Neuronal stem cell (in vitro differentiated cells): ENCODE measurements at regions not wholly inside any gene's neighbourhood (a gene's known extent, or its start where the extent isn't known, plus 50 kb on each side); places are given as distances from the start of the nearest gene placed in this dataset.

Source experiments
- DNase-seq: peaks from one replicate; pipeline ENCODE4 v3.0.0-alpha.2; 2013; ENCODE audit warnings: low spot score
- H2AFZ ChIP-seq: one replicate; pipeline ENCODE4 v1.6.1; 2013; ENCODE audit warnings: mild to moderate bottlenecking, low read length, inconsistent platforms
- H2AK5ac ChIP-seq: 2 replicates; pipeline ENCODE4 v1.6.1; 2013; ENCODE audit warnings: low read depth, mild to moderate bottlenecking, inconsistent platforms, low read length, moderate library complexity, mixed read lengths
- H2BK120ac ChIP-seq: 2 replicates; pipeline ENCODE4 v1.6.1; 2013; ENCODE audit warnings: low read depth, mild to moderate bottlenecking, inconsistent platforms, low read length, moderate library complexity, mixed read lengths
- H2BK12ac ChIP-seq: one replicate; pipeline ENCODE4 v1.6.1; 2013; ENCODE audit warnings: low read length, inconsistent platforms
- H2BK15ac ChIP-seq: 2 replicates; pipeline ENCODE4 v1.6.1; 2013; ENCODE audit warnings: mild to moderate bottlenecking, low read length, inconsistent platforms, mixed read lengths
- H2BK5ac ChIP-seq: one replicate; pipeline ENCODE4 v1.6.1; 2013; ENCODE audit warnings: inconsistent platforms, mild to moderate bottlenecking, low read length, moderate library complexity
- H3K14ac ChIP-seq: one replicate; pipeline ENCODE4 v1.6.1; 2013; ENCODE audit warnings: low read length, inconsistent platforms
- H3K18ac ChIP-seq: 2 replicates; pipeline ENCODE4 v1.6.1; 2013; ENCODE audit warnings: low read length, inconsistent platforms
- H3K23ac ChIP-seq: 2 replicates; pipeline ENCODE4 v1.6.1; 2013; ENCODE audit warnings: low read depth, mild to moderate bottlenecking, mixed read lengths, low read length, inconsistent platforms; ENCODE audit not compliant: poor library complexity
- H3K27ac ChIP-seq: replicated peaks from 3 replicates; pipeline ENCODE4 v1.5.1; 2013; ENCODE audit warnings: low read length, inconsistent platforms
- H3K27me3 ChIP-seq, 3 experiments: 2 replicates each; pipeline ENCODE4 v1.6.1; 2013; ENCODE audit warnings: low read length in 3 of 3, mild to moderate bottlenecking in 2 of 3, inconsistent platforms in 1 of 3, low read depth in 1 of 3, mixed read lengths in 1 of 3, moderate library complexity in 1 of 3; ENCODE audit not compliant: control insufficient read depth in 3 of 3, insufficient read depth in 3 of 3
- H3K36me3 ChIP-seq, 2 donors: replicated peaks in 1 of 2; 2 replicates each; pipeline ENCODE4 v1.6.1; 2013; ENCODE audit warnings: low read length in 2 of 2; ENCODE audit not compliant: control insufficient read depth in 2 of 2, insufficient read depth in 2 of 2
- H3K4ac ChIP-seq: 2 replicates; pipeline ENCODE4 v1.6.1; 2013; ENCODE audit warnings: inconsistent platforms, mild to moderate bottlenecking, low read length, moderate library complexity
- H3K4me1 ChIP-seq, 2 donors: 1 replicate in 1 of 2; 2 replicates in 1 of 2; pipeline ENCODE4 v1.6.1; 2013; ENCODE audit warnings: low read length in 2 of 2, low read depth in 1 of 2; ENCODE audit not compliant: control insufficient read depth in 2 of 2, insufficient read depth in 1 of 2
- H3K4me2 ChIP-seq: one replicate; pipeline ENCODE4 v1.6.1; 2013; ENCODE audit warnings: mild to moderate bottlenecking, low read length, inconsistent platforms; ENCODE audit not compliant: insufficient read depth, poor library complexity, severe bottlenecking
- H3K4me3 ChIP-seq, 2 donors: 2 replicates each; pipeline ENCODE4 v1.5.1; 2013; ENCODE audit warnings: low read length in 2 of 2, mild to moderate bottlenecking in 2 of 2, inconsistent platforms in 1 of 2, moderate library complexity in 1 of 2
- H3K79me1 ChIP-seq: one replicate; pipeline ENCODE4 v1.6.1; 2013; ENCODE audit warnings: low read depth, mild to moderate bottlenecking, inconsistent platforms, low read length, moderate library complexity
- H3K9ac ChIP-seq: one replicate; pipeline ENCODE4 v1.6.1; 2013; ENCODE audit warnings: mild to moderate bottlenecking, low read depth, low read length, inconsistent platforms; ENCODE audit not compliant: poor library complexity
- H3K9me3 ChIP-seq, 2 donors: replicated peaks in 1 of 2; 2 replicates each; pipeline versions ENCODE3 to v1.6.1; 2013; ENCODE audit warnings: low read length in 2 of 2, mild to moderate bottlenecking in 2 of 2, inconsistent platforms in 1 of 2, low read depth in 1 of 2, mixed read lengths in 1 of 2, moderate library complexity in 1 of 2; ENCODE audit not compliant: control insufficient read depth in 2 of 2, insufficient read depth in 1 of 2
- H4K8ac ChIP-seq: one replicate; pipeline ENCODE4 v1.6.1; 2013; ENCODE audit warnings: low read depth, mild to moderate bottlenecking, inconsistent platforms, low read length, moderate library complexity
- H4K91ac ChIP-seq: one replicate; pipeline ENCODE4 v1.6.1; 2013; ENCODE audit warnings: low read length, low read depth, mild to moderate bottlenecking, inconsistent platforms; ENCODE audit not compliant: poor library complexity
- WGBS, 2 donors: extraction: QIAGEN DNeasy Blood & Tissue Kit; methylation state at CpG; one replicate each; pipeline ENCODE4 v1.1.7; 2013; ENCODE audit warnings: missing lambda C conversion rate in 2 of 2, mixed read lengths in 1 of 2; ENCODE audit not compliant: insufficient read length in 2 of 2, insufficient replicate concordance in 1 of 2; ENCODE audit errors: extremely low coverage in 2 of 2; 5-methylcytosine and 5-hydroxymethylcytosine counted together

DNA sequence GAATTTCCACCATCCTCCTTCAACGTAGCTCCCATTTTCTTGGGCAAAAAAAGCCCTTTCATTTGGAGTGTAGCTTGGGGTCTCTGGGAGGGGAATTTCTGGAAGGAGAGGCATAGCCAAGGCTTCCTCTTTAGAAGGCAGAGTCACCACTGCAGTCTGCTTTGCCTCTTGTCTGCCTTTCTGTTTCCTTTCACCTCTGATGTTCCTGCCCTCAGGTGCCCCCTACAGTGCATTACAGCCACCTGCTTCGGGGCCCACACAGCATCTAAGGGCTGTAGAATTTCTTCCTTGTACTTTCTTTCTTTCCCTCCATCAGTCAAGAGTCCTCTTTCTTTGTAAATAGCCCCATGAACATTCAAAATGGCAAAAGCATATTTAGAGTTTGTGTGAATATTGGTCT lies 1313.9 kb downstream of the TMEM121 start:
- H3K18ac ChIP-seq, result no peak overlapping the region
- H2BK12ac ChIP-seq, result no peak overlapping the region
- no peak overlapping the region for H2AFZ ChIP-seq
- DNase-seq, result no peak
- no peak overlapping the region for H3K4me2 ChIP-seq
- no peak overlapping the region for H3K4me3 ChIP-seq
- peaks cover 0 to 59% of the 10 kb centered on the region in 2 donors for H3K9me3 ChIP-seq
- no CpG with 5 or more reads among the region's 2 CpGs for WGBS, 2 donors
- H3K4ac ChIP-seq, result no peak overlapping the region
- no peaks in the 10 kb centered on the region for H3K79me1 ChIP-seq
- H3K23ac ChIP-seq, result no peak overlapping the region
- no peak overlapping the region for H3K27ac ChIP-seq
- no peak overlapping the region for H2BK120ac ChIP-seq
- no peak overlapping the region for H2BK5ac ChIP-seq
- no peak overlapping the region for H3K14ac ChIP-seq
- H3K4me1 ChIP-seq, result no peaks in the 10 kb centered on the region
- H2BK15ac ChIP-seq, result no peak overlapping the region
- H3K27me3 ChIP-seq, result no peaks in the 10 kb centered on the region
- H2AK5ac ChIP-seq, result no peak overlapping the region
- no peaks in the 10 kb centered on the region for H3K36me3 ChIP-seq
- no peak overlapping the region for H4K91ac ChIP-seq
- H4K8ac ChIP-seq, result no peak overlapping the region
- no peak overlapping the region for H3K9ac ChIP-seq

DNA sequence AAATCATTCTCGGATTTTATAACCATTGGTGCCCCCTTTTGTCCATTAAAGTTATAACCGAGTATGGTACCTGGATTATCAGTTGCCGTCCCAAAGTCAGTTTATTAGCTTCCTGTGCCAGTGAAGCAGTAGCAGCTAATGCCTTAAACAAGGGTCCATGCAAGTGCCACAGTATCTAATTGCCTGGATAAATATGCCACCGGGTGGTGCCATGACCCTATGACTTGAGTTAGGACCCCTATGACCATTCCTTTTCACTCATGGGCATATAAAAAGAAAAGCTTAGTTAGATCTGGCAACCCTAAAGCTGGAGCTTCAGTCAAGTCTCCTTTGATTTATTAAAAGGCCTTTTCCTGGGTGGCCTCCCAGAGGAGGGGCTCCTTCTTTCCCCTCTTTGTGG lies 1314.6 kb downstream of the TMEM121 start:
- no peak overlapping the region for H3K4ac ChIP-seq
- H2BK5ac ChIP-seq, result no peak overlapping the region
- WGBS, 2 donors, result no CpG with 5 or more reads among the region's 4 CpGs
- H2BK12ac ChIP-seq, result no peak overlapping the region
- H3K27me3 ChIP-seq, result no peaks in the 10 kb centered on the region
- DNase-seq, result no peak
- H3K27ac ChIP-seq, result no peak overlapping the region
- H4K8ac ChIP-seq, result no peak overlapping the region
- no peak overlapping the region for H3K4me2 ChIP-seq
- peaks cover 0 to 61% of the 10 kb centered on the region in 2 donors for H3K9me3 ChIP-seq
- H3K79me1 ChIP-seq, result no peaks in the 10 kb centered on the region
- H2BK15ac ChIP-seq, result no peak overlapping the region
- H2AFZ ChIP-seq, result no peak overlapping the region
- H2BK120ac ChIP-seq, result no peak overlapping the region
- H3K18ac ChIP-seq, result no peak overlapping the region
- H3K36me3 ChIP-seq, result no peaks in the 10 kb centered on the region
- H3K14ac ChIP-seq, result no peak overlapping the region
- H3K4me1 ChIP-seq, result no peaks in the 10 kb centered on the region
- no peak overlapping the region for H4K91ac ChIP-seq
- no peak overlapping the region for H3K23ac ChIP-seq
- H3K4me3 ChIP-seq, result no peak overlapping the region
- no peak overlapping the region for H2AK5ac ChIP-seq
- H3K9ac ChIP-seq, result no peak overlapping the region

DNA sequence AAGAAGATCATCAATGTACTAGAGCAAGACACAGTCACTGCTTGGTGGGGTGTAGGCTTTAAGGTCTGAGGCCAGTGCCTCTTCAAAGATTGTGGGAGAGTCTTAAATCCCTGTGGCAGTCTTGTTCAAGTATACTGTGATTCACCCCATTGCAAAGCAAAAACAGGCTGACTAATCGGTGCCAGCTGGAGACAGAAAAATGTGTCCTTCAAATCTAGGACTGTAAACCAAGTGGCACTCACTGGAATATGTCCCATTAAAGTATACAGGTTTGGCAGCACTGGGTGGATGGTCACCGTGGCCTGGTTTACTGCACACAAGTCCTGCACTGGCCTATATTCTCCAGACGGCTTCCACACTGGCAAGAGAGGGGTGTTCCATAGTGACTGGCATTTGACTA lies 1315.3 kb downstream of the TMEM121 start:
- Histone ChIP-seq H3K27me3 (no peaks in the 10 kb centered on the region), H3K79me1 (no peaks in the 10 kb centered on the region), H3K9me3 (peaks cover 0 to 60% of the 10 kb centered on the region in 2 donors), H4K91ac (no peak overlapping the region), H3K4me3 (no peak overlapping the region), H2AFZ (no peak overlapping the region), H3K9ac (no peak overlapping the region), H3K18ac (no peak overlapping the region), H3K14ac (no peak overlapping the region), H2BK15ac (no peak overlapping the region), H2BK12ac (no peak overlapping the region), H3K4me1 (no peaks in the 10 kb centered on the region), H3K27ac (no peak overlapping the region), H2BK120ac (no peak overlapping the region), H2BK5ac (no peak overlapping the region), H4K8ac (no peak overlapping the region), H3K36me3 (no peaks in the 10 kb centered on the region), H2AK5ac (no peak overlapping the region), H3K23ac (no peak overlapping the region), H3K4me2 (no peak overlapping the region), H3K4ac (no peak overlapping the region)
- DNase-seq, result no peak
- no CpG with 5 or more reads among the region's 3 CpGs for WGBS, 2 donors

DNA sequence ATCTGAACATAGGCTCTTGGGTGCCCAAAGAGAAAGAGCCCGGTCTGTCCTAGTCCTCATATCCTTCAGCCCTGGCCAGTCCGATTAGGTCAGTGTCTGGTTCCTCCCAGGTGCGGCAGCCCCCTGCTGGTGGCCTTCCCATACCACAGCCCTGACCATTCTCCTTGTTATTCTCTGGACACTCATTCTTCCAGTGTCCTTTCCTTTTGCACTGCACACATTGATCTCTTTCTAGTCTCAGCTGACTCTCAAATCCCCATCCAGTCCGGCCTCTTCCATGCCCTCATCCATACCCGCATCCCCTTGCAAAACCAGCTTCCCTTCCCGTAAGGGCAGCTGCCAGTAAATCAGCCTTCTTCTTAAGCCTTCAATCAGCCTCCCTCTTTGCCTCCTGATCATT lies 1316.3 kb downstream of the TMEM121 start:
- Histone ChIP-seq H2BK15ac (no peak overlapping the region), H3K79me1 (no peaks in the 10 kb centered on the region), H2BK12ac (no peak overlapping the region), H3K27ac (no peak overlapping the region), H3K9ac (no peak overlapping the region), H2BK5ac (no peak overlapping the region), H4K8ac (no peak overlapping the region), H3K4me2 (no peak overlapping the region), H3K4me1 (no peaks in the 10 kb centered on the region), H3K27me3 (no peaks in the 10 kb centered on the region), H2AFZ (no peak overlapping the region), H3K23ac (no peak overlapping the region), H4K91ac (no peak overlapping the region), H3K4ac (no peak overlapping the region), H2AK5ac (no peak overlapping the region), H3K18ac (no peak overlapping the region), H3K36me3 (no peaks in the 10 kb centered on the region), H3K14ac (no peak overlapping the region), H2BK120ac (no peak overlapping the region), H3K4me3 (no peak overlapping the region), H3K9me3 (peaks cover 0 to 54% of the 10 kb centered on the region in 2 donors)
- DNase-seq, result no peak
- WGBS, 2 donors, result no CpG with 5 or more reads among the region's 6 CpGs
